Activated CD4-positive, alpha-beta T cell treated with anti-CD3 and anti-CD28 coated beads, Interleukin-2, amount 50 U/mL, for 1 hour (primary cell): ENCODE measurements at regions not wholly inside any gene's neighbourhood (a gene's known extent, or its start where the extent isn't known, plus 50 kb on each side); places are given as distances from the start of the nearest gene placed in this dataset.

ENCODE experiments used
- DNase-seq: peaks from one replicate; pipeline ENCODE4 v3.0.0-alpha.2; 2020

GRCh38 chr13:78862446-78862845 lies 203.5 kb upstream of the OBI1 start:
- no peak for DNase-seq

- no peak for DNase-seq
These were observed 193.8 kb upstream of the OBI1 start for GRCh38 chr13:78852709-78853108.

DNA sequence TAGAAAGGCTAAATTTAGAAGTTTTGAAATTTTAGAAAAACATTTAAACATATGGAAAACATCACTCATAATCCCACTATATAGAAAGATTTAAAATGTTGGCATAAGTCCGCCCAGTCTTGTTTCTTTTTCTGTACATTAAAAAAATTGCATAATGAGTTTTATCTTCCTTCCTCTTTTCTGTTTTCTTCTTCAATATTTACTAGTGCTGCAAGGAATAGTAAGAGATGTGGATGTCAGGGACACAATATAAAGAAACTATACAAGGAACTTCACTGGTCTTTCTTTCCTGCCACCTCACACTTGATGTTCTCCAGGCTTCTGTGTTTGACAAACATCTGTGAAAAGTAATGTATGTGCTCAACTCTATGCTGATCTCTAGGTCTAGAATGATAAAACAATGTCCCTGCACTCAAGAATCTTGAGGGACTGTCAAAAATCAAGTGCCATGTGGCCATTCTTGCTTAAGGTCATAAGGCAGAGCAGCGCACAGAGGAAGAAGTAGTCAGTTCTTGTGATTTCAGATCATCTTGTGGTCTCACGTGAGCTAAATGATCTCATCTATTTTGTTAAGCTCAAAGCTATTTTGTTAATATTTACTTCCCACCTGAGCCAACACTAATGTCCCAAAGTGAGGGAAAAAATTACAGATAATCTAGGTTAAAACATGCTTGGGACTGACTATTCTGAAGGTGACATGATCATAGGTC lies 186.9 kb upstream of the OBI1 start:
- DNase-seq, result no peak

DNA sequence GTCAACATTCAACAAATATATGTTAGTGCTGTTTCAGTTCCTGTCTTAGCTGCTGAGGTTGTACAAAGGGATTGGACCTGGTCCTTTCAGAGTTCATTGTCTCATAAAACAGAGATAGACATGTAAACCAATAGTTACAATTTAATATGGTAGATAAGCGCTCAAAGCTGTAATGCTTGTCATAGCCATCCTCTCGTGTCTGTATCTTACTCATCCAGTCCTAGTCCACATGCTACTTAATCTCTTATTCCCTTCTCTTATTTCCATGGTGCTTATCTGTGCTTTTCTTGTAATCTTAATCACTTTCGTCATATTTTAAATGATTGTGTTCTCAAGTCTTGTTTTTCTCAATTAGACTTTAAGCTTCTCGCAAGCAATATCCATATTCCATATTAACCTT lies 185.2 kb upstream of the OBI1 start:
- DNase-seq, result no peak

DNA sequence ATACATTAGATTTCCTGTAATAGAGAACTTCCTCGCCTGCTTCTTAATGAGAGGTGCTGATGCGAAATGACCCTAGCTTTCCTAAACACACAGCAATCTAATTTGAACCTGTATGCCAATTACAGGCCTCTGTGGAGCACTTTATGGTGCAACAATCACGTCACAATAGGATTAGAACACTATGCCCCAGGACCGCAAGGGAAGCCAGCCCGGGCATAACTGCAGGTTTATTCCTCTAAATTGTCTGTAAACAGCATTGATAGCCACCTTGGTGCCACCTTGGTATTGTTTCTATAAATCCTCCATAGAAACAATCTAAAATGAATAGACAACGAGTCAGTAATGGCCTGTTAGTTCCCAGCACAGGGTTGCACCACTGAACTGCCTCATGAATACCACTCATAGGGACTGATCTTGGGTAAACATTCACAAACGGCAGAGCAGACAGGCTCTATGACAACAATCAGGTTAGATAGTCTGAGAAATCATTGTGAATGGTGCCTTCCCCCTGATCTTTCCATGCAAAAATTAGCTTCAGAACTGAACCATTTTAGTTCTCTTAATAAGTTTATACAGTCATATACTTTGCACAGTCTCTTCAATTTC lies 182.5 kb upstream of the OBI1 start:
- no peak for DNase-seq

- DNase-seq, result no peak
These were observed 177.4 kb upstream of the OBI1 start for GRCh38 chr13:78836238-78836784.

DNA sequence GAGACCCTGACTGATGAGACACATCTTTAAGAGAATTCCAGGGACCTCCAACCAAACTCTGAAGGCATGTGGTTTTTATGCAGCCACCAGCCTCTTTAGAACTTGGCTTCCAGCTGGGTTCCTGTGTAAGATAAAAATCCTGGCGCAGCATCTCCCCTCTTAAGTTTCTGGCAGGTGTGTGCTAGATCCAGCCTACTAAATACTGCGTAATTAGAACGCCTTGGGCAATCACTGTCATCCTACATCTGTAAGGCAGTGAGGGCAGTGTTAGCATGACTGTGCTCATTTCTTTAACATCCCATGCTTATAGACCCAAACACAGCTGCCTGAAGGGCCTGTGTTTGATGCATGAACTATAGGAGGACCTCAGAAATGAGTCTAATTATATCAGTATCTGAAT lies 173.5 kb upstream of the OBI1 start:
- no peak for DNase-seq

GRCh38 chr13:78830508-78830907 lies 171.6 kb upstream of the OBI1 start:
- DNase-seq, result no peak

GRCh38 chr13:78829821-78830220 lies 170.9 kb upstream of the OBI1 start:
- no peak for DNase-seq

DNA sequence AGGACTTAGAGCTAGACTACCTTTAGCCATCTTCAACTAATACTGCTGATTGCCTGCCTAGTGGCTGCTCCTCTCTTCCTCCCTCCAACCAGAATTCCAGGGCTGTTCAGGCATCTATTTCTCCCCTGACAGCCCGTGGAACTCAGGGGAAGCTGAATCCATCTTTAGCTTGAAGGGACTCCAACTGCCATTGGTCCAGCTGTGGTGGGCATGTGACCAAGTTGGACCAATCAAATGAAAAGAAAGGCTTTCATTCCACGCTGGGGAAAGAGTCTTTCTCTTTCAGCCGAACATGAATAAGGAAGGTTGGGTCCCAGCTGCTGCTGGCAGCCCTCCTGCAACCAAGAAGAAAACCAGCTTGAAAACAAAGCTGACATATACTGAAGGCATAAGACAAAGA lies 168.5 kb upstream of the OBI1 start:
- no peak for DNase-seq

DNA sequence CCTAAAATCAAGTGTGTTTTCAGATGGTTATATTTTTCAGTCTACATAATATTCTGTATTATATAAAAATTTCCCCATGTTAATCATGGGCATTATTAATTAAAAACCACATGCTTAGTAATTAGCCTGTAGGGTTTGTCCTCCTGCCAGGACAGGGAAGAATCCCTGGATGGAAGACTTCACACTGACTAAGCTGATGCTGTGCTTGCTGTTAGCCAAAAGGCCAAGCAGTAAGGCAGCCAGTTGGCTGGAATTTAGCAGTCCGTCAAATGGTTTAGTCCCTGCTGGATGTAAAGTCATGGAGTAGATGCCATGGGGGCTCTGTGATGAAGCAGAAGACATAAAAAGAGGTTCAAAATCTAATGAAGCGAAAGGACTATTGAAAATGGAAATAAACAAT lies 168.0 kb upstream of the OBI1 start:
- no peak for DNase-seq

DNA sequence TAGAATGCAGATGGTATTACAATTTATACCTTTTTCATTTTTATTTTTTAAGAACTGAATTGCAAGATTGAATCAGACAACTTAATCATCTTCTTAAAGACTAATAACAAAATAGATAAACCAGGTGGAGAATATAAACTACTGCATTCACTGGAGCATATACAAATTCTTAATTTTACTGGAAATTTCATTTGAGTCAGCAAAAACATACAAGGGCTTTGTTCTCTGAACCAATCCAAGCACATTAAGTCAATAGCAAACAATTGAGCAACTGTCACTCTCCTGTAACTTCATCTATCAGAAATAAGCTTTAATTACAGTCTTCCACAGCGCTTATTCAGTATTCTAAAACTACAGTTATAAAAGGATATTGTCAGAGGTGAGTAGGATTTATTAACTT lies 167.4 kb upstream of the OBI1 start:
- no peak for DNase-seq

DNA sequence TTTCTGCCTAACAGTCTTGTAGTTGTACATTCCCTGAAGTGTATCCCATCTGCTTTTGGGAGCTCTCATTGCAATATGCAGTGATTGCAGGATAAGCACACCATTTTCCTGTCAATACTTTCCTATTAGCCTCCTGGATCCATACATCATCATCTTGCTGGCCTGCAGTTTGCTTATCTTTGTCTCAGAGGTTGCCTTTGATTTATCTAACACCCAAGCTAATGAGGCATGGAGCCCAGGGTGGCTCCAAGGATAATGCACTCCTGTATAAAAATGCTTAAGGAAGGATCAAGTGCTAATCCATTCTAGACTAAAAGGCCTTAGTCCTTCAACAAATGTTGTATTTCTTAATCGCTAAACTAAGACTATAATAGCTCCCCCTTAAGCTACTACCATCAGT lies 161.6 kb upstream of the OBI1 start:
- DNase-seq, result no peak

DNA sequence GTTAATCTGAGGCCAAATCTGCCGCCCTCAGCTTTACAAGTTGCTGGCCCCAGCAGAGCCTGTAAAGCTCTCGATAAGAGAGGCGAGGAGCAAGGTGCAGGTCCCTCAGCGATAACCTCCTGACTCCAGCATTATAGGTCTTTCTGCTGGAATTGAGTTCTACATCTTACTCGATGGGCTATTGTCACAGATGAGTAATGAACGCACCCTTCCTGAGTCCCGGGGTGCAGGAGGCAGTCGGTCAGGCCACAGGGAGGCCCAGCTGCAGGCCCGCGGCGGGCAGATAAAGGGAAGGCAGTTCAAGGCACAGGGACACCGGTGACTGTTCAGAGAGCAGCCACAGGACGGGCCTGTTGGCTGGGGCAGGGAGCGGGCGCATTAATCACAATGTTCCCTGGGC lies 157.6 kb upstream of the OBI1 start:
- no peak for DNase-seq

DNA sequence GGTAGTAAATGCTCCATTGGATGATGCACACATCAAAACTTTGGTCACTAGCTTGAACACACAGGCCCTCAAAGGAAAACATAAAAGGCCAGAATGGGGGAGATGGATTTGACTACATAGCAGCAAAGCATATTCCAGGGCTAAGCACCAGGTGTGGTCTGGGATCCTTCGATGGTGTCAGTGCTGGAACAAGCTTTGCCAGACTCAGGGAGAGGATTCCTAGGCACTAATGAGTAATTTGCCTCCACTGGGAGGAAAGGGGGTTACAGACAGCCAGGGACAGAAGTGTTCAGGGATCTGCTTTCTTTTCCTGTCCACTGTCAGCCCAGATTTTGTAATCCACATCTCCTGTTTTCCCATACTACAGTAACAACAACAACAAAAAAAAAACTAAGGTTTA lies 157.2 kb upstream of the OBI1 start:
- no peak for DNase-seq

GRCh38 chr13:78806457-78806856 lies 147.5 kb upstream of the OBI1 start:
- no peak for DNase-seq

DNA sequence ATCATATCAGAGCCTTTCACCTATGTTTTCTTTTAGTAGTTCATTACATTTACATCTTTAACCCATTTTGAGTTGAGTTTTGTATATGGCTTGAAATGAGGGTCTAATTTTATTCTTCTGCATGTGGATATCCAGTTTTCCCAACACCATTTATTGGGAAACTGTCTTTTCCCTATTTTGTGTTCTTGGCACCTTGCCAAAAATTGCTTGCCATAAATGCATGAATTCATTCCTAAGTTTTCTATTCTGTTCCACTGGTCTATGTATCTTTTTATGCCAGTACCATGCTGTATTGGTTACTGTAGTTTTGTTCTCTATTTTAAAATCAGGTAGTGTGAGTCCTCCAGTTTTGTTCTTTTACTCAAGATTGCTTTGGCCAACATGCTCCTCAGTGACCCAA lies 144.0 kb upstream of the OBI1 start:
- no peak for DNase-seq

- no peak for DNase-seq
These were observed 128.2 kb upstream of the OBI1 start for GRCh38 chr13:78787190-78787589.

DNA sequence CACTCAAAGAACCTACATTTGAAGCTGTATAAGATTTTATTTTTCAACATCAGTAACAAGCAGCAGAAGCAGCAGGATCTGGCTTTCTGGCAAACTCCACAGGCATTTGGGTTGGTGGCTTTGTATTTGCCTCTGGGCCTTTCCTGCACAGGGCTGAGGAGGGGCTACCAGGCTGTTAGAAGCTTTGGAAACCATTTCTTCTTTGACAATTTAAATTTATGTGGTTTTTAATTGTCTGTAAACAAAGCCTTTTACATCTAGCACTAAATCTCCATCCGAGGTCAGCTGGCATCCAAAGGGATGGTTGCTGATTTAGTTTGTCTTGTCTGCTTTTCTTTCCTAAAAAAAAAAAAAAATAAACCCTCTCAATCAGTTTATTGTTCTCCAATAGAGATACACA lies 127.5 kb upstream of the OBI1 start:
- DNase-seq, result no peak

DNA sequence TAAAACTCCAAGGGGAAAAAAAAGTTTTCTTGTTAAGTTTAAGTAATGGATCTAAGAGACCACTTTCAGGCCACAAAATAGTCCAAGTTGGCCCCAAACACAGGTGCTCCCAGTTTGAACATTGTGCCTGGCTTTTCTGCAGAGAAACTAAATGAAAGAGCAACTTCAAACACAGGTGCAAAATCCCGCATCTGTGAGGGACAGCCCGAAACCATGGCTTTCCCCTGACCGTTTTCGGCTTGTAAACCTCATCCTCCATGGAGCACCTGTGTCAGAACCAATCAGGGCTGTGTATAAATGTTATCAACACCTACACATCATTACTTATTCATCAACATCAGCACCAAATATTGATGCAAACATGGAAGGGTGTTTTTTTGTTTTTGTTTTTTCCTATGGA lies 126.8 kb upstream of the OBI1 start:
- no peak for DNase-seq

DNA sequence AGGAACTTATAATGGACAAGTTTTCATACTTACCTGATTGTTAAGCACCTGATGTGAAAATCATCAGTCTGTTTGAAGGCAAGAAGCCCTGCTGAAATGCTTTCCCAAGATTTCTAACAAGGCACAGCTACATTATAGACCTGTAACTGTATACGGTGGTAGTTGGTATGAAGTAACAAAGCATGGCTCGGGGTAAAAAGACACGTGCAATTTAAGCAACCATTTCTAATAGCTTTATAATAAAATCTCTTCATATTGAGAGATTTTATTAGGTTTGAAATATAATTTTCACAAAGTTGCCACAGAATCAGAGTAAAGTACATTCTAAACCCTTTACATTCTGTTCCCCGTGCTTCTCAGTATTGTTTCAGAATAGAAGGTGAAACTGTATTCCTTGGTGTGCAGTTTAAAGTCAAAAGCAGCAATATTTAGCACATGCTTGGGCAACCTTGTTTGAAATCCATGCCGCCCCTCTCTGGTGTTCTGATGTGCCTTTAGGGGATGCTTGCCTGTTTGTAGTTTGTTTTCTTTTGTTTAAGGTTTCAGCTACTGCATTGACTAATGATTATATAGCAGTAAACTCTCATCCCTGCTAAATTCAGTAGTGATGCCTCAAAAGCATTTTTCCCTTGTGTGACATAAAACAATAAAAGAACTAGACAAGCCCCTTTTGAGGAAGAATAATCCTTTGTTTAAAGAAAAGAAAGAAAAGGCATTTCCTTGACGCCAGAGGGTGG lies 125.2 kb upstream of the OBI1 start:
- no peak for DNase-seq

GRCh38 chr13:78780708-78781107 lies 121.8 kb upstream of the OBI1 start:
- no peak for DNase-seq

DNA sequence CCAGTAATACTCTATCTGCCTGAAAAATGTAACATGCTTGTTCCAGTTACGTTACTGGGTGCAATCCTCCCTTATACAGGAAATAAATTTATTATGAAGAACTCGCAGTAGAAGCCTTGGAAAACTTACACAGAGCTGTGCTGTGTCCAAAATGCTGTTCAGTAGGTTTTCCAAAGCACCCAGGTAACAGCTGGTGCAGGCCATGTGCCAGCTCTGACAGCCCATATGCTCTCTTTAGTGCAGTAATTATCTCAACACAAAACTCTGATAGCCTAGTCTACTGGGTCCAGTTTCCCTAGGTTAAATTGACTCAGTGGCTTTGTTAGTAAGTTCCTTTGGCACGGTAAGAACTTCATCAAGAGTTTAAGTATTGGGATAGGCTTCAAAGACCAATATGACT lies 120.7 kb upstream of the OBI1 start:
- DNase-seq, result no peak

GRCh38 chr13:78777976-78778375 lies 119.0 kb upstream of the OBI1 start:
- DNase-seq, result no peak
